GM18867 (cell line): ENCODE measurements at regions not wholly inside any gene's neighbourhood (a gene's known extent, or its start where the extent isn't known, plus 50 kb on each side); places are given as distances from the start of the nearest gene placed in this dataset.

Source experiments
- ATAC-seq: cut with Tn5 transposase; IDR thresholded peaks from one replicate; pipeline ENCODE4 v1.9.1; 2021; ENCODE audit warnings: mild to moderate bottlenecking, moderate library complexity; ENCODE audit not compliant: unreplicated experiment

DNA sequence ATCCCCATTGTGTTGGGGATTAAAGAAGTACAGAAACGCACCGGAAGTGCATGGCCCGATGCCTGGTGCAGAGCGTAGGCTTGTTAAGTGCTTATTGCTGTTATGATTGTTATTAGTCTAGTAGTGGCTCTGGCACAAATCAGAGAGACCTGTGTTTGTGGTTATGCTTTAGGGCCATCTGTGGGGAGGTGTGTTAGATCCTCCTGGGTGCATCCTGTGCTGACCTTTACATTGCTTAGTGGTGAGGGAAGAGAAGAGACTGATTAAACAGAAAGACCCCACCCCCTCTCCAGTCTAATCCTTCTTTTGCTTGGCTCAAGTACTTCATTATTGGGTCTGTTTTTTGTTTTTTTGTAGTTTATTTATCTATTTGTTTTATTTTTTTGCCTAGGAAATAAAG lies 112.7 kb upstream of the SPRY4 start:
- no peak for ATAC-seq

DNA sequence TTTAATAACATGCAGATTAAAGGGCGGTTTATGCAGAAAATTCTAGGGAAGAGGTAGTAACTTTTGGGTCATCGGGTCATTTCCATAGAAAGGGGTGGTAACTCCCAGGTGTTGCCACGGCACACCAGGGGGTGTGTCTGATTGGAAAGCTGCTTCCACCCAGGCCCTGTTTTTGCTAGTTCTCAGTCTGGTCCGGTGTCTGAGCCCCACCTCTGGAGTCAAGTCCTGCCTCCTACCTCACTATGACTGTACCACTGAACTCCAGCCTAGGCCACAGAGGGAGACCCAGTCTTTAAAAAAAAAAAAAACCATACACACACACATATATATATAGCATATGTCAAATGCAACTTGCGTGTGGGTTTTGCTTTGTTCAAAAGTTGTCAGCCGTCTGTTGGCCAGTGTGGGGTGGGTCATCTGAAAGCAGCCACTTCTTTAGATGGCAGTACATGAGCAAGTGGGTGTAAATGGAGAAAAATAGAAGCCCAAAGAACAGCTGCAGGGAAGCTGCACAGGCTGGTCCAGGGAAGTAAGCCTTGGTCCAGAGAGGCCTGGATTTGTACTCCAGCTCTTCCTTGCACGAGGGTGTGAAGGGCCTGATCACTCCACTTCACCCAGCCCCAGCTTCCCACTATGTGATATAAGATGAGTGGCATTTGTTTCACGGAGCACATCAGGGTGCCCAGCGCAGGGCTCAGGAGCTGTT lies 110.7 kb upstream of the SPRY4 start:
- no peak for ATAC-seq

DNA sequence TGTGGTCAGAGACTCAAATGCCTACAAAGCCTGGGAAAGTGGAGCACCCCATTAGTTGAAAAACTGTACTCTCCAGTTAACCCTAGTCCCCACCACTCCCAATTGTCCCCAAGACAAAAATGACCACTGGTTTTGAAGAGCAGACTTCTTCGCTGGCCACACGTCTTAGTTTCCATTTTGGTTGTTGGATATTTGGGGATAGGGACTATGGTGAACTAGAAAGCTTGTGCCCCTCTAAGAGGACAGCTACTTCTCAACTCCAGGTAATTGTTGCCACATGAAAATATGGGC lies 109.4 kb upstream of the SPRY4 start:
- no peak for ATAC-seq

DNA sequence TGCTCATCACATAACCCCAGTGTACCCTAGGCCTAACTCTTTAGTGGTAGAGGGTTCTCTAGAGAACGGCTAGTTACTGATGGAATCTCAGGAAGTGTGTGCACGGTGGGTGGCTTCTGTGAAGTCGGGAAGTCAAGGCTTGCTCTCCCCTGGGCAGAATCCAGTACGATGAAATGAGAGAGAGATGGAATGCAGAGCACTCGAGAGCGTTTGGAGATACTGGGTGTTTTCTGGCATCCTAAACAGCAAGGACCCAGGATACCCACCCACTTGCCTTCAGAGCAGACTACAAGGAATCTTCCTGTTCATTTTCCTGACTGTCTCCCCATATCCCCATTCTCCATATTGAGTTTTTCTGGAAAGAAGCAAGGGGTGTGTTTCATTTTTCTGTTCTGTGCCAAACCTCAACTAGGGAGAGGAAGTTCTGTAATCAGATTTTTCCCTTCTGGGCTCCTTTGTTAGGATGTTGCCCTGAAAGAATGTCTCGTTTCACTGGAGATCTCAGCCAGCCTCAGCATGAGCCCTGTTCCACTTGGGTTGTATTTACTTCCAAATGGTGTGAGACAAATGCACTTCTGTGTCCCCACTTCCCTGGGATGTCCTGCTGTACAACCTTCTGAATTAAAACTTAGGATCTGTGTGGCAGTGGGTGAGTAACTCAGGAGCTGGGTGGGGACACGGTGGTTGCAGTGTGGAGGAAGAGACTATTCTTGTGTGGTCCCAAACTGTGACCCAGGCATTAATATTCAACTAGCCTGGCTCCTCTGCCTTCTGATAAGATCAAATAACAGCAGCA lies 108.9 kb upstream of the SPRY4 start:
- no peak for ATAC-seq

DNA sequence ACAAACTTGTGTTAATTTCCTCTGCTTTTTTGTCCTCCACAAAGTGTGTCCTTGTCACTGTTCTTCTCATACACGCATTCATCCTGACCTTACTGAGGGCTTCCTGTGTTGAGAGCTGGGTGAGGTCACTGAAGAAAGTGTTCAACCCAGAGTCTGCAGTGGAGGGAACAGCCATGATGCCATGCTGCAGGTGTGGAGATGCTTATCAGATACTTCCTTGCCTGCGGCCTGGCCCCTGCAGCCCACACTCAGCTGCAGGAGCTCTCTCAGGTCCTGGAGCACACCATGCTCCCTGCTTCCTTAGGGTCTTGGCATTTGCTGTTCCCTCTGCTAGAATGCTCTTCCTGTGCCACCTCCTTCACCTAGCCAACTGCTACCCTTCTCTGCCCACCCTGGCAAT lies 108.1 kb upstream of the SPRY4 start:
- no peak for ATAC-seq

DNA sequence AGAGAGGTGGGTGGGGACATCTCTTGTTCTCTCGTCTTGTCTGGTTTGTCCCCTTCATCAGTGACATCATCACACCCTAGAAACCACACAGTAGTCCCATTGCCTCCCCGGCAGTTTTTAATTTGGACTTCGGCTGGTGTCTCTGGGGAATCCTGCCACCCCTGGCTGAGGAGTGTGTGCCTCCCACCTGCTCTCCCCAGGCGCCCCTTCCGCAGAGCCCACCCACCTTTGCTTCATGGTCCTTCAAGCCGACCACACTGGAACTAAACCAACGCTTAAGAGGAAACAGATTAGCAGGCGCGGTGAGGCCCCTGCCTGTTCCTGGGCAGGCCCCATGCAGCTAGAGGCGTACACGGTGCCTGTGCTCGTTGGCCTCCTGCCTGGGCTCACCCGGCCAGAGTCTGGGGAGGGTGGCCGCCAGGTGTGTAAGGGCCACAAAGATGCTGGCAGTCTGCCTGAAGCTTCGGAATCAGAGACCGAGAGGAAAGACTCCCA lies 107.6 kb upstream of the SPRY4 start:
- peak; percentile 73 for ATAC-seq

DNA sequence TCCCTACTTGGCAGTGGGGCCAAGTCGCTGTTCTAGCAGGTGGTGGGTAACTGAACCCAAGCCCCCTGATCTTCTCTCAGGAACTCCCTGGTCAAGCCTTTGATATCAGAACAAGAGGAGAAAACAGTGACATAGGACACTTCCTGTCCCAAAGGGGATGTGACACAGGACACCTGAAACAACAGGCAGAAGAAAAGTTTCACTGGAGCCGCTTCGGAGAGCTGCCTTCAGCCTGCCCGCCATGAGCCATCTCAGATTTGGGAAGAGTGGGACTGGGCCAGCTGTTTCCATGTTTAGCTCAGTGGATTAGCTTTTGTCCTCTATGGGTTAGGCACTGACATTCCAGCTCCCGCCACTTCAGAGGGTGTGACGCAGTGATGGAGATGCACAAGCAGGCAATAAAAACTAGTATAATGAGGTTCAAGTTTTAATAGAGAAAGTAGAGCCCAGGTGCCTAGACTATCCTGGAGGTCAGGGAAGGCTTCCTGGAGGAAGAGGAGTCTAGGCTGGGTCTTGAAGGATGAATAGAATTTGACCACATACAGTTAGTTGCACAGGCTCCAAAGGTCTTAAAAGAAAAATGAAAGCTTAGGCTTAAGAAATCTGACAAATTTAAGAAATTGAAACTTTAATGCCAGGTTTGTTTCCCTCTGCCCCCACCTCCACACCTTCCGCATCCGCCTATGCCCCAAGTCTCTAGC lies 104.1 kb upstream of the SPRY4 start:
- no peak for ATAC-seq

DNA sequence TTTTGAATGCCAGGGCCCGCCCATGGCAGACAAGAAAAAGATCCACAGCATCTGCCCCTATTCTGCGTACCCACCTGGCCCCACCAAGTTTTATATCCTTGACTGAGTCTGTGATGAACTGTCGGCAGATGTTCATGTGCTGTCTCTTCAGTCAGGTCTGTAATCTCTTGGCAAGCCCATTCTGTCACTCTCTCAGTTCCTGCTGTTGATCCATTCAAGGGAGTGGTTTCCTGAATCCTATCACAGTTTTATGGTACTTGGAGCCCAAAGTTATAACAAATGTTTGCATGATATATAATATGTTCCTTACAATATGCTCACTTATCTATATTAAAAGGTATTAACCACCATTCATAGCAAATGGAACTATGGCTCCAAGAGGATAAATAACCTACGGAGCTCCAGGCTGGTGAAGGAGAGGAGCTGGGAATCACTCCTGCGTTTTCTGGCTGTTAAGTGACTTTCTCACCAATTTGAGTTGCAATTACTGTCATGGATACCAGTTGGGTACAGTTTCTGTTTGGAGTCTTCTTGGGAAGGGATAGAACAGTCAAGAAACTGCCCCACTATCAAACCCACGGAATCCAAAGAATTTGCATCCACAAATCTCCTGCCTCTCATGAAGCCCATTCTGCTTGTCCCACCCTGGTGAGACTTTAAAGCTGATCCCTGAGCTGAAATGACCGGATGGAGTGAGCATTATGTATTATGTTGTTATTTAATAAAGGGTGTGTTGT lies 103.4 kb upstream of the SPRY4 start:
- ATAC-seq: no peak

DNA sequence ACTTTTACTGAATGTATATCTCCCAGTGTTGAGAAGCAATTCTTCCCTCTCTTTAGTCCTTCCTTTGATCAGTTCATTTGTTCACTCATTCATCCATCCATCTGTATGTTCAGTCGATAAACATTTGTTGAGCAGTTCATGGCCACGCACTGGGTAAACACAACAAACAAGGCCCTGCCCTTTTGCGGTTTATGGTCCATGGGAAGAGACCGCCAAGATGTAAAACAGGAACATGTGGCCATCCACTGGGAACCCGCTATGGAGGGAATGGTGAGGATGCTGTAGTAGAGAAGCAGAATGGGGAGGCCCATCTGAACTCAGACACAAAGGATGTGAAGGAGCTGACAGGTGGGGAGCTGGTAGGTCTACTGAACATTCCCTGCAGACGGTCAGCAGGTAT lies 102.7 kb upstream of the SPRY4 start:
- no peak for ATAC-seq

DNA sequence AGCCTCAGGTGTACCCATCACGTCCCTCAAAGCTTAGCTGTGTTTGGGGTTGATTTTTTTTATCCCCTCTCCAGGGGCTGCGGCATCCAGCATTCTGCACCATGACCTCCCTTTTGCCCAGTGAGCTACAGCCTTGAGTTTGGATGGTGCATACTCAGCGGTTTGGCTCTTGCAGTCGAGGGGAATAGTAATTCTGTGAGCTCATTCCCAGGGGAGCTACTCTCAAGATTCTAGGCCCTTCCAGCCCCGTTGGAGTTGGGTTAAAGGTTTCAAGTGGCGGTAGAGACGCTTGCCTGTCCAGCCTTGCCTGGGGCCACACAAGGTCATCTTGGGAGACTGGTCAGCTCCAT lies 102.2 kb upstream of the SPRY4 start:
- ATAC-seq: no peak

DNA sequence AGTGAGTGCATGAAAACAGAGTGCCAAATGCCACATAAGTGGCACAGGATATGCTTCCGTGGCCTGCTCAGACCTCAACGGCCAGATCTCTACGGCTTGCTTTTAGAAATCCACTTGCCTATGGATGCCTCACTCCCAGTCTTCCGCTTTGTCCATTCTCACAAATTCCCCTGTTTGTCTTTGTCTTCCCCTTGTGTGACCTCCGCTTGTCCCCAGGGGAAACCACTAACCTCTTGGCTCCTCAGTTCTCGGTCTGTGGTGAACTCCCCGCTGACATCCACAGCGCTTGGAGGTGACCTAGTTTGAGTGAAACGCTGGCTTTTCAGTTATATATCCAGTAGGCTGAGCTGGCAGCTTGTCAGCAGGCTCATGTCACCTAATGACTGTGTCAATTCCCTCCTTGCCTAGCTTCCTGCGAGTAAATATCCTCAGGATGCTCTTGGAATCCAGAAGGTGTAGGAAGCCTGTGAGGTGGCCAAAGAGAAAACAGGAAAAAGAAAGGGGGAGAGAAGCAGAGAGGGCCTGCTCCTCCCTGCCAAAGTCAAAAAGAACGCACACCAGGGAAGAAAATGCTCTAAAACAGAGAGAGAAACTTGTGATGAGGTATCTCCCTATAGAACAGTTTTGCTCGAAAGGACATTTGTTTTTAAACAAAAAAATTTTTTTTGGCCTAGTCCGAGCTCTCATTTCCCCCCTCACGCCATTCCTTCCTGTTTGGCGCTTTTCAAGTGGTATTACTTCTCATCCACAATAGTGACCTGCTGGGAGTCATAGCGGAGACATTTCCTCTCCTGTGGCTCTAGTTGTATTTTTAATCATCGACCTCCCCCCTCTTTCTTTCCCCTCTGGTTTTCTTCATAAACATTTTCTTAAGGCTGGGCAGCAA lies 101.6 kb upstream of the SPRY4 start:
- no peak for ATAC-seq

DNA sequence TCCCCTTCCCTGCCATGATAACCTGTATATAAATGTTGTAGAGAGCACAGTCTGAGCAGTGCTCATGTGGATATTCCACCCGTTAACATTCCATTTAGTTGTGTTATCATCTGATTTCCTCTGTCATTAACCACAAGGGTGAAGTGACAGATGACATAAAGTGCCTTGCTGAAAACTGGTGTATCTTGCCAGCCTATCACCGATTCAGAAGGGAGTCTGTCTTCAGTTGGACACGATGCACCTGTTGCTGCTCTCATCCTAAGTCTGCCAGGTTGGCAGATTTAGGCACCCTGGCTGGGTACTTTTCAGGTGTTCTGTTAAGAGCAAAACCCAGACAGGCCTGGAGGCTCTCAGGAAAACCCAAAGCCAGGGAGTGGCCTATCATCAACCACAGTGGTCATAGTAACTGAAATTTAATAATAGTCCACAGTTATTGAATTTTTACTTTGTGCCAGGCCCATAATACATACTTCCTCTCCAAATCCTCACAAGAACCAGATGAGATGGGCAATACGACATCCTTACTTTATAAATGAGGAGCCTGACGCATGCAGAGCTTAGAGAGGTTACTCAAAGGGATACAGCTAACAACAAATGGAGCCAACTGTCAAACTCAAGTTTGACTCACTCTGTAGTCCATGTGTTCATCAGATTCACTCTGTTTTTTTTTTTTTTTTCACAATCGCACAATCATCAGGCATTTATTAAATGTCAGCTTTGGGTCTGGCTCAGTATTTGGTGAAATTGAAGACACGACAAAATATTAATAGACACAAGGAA lies 100.7 kb upstream of the SPRY4 start:
- ATAC-seq: no peak

DNA sequence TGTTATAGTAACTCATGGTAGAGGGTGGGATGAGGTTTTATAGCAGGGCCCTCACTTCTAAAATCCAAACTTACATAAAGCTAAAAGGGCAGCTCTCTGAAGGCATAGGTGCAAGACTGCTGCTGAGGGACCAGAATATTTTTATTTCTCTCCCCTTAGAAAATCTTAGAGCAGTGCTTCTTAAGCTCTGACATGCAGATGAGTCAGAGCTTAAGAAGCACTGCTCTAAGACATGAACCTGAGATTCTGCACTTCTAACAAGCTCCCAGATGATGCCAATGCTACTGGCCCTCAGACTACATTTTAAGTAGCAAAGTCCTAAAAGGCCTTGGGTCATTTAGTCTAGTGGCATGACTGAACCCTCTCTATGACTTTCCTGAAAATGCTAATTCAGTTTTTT lies 97.6 kb upstream of the SPRY4 start:
- no peak for ATAC-seq

DNA sequence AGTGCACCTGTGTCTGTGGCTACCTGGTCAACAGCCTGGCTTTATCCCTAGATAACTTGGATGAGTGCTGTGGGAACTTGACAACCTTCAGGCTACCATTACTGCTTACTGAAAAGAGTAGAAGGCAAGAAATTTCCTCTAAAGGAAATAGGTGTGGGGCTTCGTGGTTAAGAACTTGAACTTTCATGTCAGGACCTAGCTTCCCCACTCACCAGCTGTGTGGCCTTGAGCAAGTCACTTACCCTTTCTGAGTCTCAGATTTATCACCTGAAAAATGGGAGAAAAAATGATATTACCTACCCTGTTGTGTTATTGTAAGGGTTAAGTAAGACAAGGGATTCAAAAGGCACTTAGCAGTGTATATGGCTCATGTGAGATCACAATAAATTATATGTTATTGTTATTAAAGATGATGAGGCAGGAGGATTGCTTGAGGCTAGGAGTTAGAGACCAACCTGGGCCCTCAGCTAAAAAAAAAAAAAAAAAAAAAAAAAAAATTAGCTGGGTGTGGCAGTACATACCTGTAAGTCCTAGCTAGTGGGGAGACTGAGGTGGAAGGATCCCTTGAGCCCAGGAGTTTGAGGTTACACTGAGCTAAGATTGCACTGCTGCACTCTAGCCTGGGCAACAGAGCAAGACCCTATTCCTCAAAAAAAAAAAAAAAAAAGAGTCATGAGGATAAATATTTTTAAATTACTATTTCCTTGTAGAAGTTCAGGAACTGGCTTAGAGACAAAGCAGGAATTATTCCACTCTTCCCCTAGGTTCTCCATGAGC lies 97.0 kb upstream of the SPRY4 start:
- no peak for ATAC-seq

DNA sequence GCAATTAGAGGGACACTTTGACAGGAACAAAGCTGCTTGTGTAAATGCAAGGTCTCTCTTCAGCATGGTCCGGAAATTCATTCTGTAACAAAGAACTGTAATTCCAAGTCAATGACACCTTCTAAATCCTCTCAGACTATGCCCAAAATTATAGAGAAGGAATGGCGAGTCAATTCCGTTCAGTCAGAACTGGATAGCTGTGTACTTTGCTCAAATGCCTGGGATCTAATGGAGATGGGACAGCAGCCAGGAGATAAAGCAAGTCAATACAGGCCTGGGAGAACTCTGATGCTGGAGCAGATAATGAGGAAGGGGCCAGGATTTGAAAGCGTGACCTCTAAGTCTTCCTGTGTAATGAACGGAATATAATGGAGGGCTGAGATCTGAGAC lies 96.4 kb upstream of the SPRY4 start:
- no peak for ATAC-seq

DNA sequence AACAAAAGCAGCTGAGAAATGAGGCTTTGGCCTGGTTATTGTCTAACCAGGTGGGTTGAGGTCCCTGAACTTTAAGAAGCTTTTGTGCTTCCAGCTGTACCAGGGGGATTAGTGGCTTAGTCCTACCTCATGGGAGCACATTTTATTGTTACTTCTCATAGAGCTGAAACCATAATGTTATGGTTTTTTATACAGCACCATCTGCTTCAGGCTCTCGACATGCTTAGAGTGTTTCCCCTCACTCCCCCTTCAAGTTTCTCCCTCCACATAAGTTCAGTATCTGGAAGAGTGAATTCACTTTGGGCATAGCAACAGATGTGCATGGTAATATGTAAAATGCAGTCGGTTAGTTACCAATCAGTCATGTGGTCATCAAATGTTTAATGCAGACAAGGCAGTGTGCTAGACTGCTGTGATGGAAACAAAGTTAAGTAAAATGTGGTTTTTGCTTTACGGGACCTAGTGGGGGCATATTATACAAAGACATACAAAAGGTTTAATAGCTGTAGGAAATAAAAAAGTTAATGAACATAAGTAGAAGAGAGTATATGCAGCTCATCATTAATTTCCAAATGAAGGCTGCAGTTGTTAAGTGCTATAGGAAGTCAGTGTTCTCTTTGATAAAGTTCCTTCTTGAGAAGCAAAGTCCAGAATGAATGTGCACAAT lies 95.9 kb upstream of the SPRY4 start:
- no peak for ATAC-seq

DNA sequence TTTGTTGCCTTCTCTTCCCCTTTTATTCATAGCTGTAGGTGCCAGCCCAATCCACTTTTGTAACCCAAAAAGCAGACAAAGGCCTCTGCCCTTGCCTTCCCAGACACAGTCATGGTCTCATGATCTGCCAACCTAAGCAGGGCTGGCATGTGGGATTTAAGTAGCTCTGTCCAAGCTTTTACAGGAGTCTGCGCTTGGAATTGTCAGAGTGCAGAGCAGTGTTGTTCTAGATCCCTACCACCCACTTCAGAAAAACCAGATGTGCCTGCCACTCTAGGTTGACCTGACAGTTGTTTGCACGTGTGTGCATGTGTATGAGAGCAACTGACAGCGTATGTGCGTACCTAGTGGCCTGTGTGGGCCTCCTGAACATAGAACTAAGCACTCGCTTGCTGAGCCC lies 87.8 kb upstream of the SPRY4 start:
- no peak for ATAC-seq

DNA sequence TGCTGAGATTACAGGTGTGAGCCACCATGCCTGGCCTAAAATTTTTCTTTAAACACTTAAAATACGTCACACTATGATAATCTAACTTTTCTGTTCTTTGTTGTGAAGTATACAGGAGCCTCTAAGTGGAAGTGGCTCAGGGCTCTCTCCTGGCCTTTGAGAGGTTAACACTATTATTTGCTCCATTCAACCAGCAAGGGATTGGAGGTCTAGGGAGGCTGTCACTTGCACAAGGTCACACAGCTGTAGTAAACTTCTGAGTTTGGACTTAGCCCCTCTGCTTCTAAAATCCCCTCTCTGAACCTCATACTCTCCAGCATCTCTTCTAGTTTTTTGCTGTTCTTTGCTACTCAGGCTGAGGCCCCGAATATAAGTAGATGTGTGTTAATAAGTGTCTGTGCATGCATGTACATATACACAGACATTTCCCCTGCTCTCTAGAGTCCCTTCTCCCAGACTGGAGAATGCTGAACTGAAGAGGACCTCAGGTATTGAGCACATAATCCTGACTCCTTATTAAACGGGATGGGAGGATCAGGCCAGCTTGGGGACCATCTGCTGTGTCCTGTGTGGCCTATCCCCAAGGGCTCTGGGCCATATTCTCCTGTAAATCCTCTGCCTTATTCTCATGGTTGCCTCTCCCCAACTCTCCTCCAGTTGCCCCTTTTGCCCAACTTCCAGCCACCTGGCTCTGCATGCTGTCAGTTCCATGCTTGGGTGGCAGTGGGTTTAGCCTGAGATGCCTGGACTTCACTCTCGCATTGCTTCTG lies 87.0 kb upstream of the SPRY4 start:
- no peak for ATAC-seq
